ENCODE measurements at regions not wholly inside any gene's neighbourhood (a gene's known extent, or its start where the extent isn't known, plus 50 kb on each side); places are given as distances from the start of the nearest gene placed in this dataset.
"Not testable (repeated sequence)": the region's sequence is repeated elsewhere in the genome, so short reads cannot be mapped to it uniquely, and the experiment has no call there.

GRCh38 chr4:134628066-134628465 is 426.5 kb upstream of the PABPC4L start:
- POLR2A ChIA-PET, result no interaction called here
- CTCF ChIA-PET, result no interaction called here

GRCh38 chr4:134627366-134627765 is 425.8 kb upstream of the PABPC4L start:
- Histone ChIP-seq H3K4me3 (ENCODE audit: low read depth, low read length) (no peak overlapping the region), H3K9me3 (ENCODE audit: control insufficient read depth, insufficient read depth, low read length) (no peaks in the 10 kb centered on the region), H3K27me3 (ENCODE audit: control insufficient read depth, insufficient read depth, low read length) (no peaks in the 10 kb centered on the region), H3K27ac (ENCODE audit: low read depth, low read length) (no peak overlapping the region)
- DNase-seq (ENCODE audit: low read depth, low spot score), result no peak
- POLR2A ChIA-PET, result no interaction called here
- CTCF ChIA-PET, result no interaction called here
- no peak for TF ChIP-seq CTCF (IDR thresholded peaks at IDR 0.05; ENCODE audit: low read depth, low read length)

More at GRCh38 chr4:134628066-134628465, 426.5 kb upstream of the PABPC4L start:
- Histone ChIP-seq H3K27ac (ENCODE audit: low read depth, low read length) (no peak overlapping the region), H3K27me3 (ENCODE audit: control insufficient read depth, insufficient read depth, low read length) (no peaks in the 10 kb centered on the region), H3K4me3 (ENCODE audit: low read depth, low read length) (no peak overlapping the region), H3K9me3 (ENCODE audit: control insufficient read depth, insufficient read depth, low read length) (no peaks in the 10 kb centered on the region)
- TF ChIP-seq CTCF (IDR thresholded peaks at IDR 0.05; ENCODE audit: low read depth, low read length), result no peak
- DNase-seq (ENCODE audit: low read depth, low spot score), result no peak

DNA sequence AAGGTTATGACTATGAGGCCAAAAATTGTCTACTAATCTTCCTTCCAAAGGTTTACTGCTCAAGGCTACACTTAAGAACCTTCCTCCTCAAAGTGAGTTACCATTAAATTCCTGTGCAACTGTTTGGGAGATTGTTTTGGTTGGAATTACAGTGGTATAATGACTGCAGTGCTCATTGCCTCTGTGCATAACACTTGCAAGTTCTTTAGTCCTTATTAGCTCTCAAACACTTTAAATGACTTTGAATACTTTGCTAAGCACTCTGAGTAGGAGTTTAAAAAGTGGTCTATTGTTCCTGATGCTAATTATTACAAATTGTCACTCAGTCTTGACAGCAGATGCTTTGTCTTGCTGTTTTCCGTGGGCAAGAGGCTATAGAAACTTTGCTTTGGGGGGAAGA is 422.8 kb upstream of the PABPC4L start:
- CTCF ChIA-PET, result no interaction called here
- H3K27me3 ChIP-seq (ENCODE audit: control insufficient read depth, insufficient read depth, low read length), result no peaks in the 10 kb centered on the region

GRCh38 chr4:134622626-134623575 is 421.3 kb upstream of the PABPC4L start:
- H3K9me3 ChIP-seq (ENCODE audit: control insufficient read depth, insufficient read depth, low read length); CTCF ChIA-PET; POLR2A ChIA-PET; H3K27ac ChIP-seq (ENCODE audit: low read depth, low read length); H3K4me3 ChIP-seq (ENCODE audit: low read depth, low read length); DNase-seq (ENCODE audit: low read depth, low spot score); H3K27me3 ChIP-seq (ENCODE audit: control insufficient read depth, insufficient read depth, low read length): not testable (repeated sequence)

More for the DNA sequence above, 422.8 kb upstream of the PABPC4L start:
- POLR2A ChIA-PET, result no interaction called here
- H3K4me3 ChIP-seq (ENCODE audit: low read depth, low read length), result no peak overlapping the region
- no peaks in the 10 kb centered on the region for H3K9me3 ChIP-seq (ENCODE audit: control insufficient read depth, insufficient read depth, low read length)
- no peak for TF ChIP-seq CTCF (IDR thresholded peaks at IDR 0.05; ENCODE audit: low read depth, low read length)
- H3K27ac ChIP-seq (ENCODE audit: low read depth, low read length), result no peak overlapping the region
- DNase-seq (ENCODE audit: low read depth, low spot score), result no peak

GRCh38 chr4:134622199-134622598 is 420.6 kb upstream of the PABPC4L start:
- no peak for TF ChIP-seq CTCF (IDR thresholded peaks at IDR 0.05; ENCODE audit: low read depth, low read length)
- no peak overlapping the region for H3K27ac ChIP-seq (ENCODE audit: low read depth, low read length)
- POLR2A ChIA-PET, result no interaction called here
- H3K27me3 ChIP-seq (ENCODE audit: control insufficient read depth, insufficient read depth, low read length), result no peaks in the 10 kb centered on the region
- CTCF ChIA-PET, result no interaction called here
- no peak overlapping the region for H3K4me3 ChIP-seq (ENCODE audit: low read depth, low read length)
- no peaks in the 10 kb centered on the region for H3K9me3 ChIP-seq (ENCODE audit: control insufficient read depth, insufficient read depth, low read length)
- no peak for DNase-seq (ENCODE audit: low read depth, low spot score)

GRCh38 chr4:134621715-134622114 is 420.1 kb upstream of the PABPC4L start:
- CTCF ChIA-PET; POLR2A ChIA-PET; H3K27me3 ChIP-seq (ENCODE audit: control insufficient read depth, insufficient read depth, low read length); H3K9me3 ChIP-seq (ENCODE audit: control insufficient read depth, insufficient read depth, low read length); H3K4me3 ChIP-seq (ENCODE audit: low read depth, low read length); DNase-seq (ENCODE audit: low read depth, low spot score); H3K27ac ChIP-seq (ENCODE audit: low read depth, low read length): not testable (repeated sequence)
